GM11168 (cell line): ENCODE measurements at regions not wholly inside any gene's neighbourhood (a gene's known extent, or its start where the extent isn't known, plus 50 kb on each side); places are given as distances from the start of the nearest gene placed in this dataset.
"Not testable (repeated sequence)": the region's sequence is repeated elsewhere in the genome, so short reads cannot be mapped to it uniquely, and the experiment has no call there.

Experiments used
- in situ Hi-C: fragments of 300-500 bp; cut with MboI; formaldehyde crosslinking; loops from one replicate; pipeline ENCODE4 v1.12.0; 2022; ENCODE audit warnings: low sequenced_read_pairs; ENCODE audit not compliant: unreplicated experiment

DNA sequence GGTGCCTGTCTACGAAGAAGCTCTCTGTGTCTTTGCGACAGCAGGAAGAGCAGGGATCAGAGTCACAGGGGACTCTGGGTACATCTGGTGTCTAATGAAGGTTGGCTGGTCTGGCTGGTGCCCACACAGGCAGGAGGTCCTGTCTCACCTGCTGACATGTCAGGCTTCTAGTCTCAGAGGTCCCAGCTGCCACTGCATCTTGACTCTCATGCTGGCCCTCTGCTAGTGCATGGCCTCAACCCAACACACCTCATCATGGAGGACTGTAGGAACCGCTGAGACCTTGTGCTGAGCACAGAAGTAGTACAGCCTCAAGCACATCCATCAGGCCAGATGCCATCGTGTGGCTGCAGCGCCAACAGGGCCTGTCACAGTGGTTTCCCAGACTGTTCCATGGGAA is 206.1 kb upstream of the NR2F2 start:
- in situ Hi-C loops: no loop called here

DNA sequence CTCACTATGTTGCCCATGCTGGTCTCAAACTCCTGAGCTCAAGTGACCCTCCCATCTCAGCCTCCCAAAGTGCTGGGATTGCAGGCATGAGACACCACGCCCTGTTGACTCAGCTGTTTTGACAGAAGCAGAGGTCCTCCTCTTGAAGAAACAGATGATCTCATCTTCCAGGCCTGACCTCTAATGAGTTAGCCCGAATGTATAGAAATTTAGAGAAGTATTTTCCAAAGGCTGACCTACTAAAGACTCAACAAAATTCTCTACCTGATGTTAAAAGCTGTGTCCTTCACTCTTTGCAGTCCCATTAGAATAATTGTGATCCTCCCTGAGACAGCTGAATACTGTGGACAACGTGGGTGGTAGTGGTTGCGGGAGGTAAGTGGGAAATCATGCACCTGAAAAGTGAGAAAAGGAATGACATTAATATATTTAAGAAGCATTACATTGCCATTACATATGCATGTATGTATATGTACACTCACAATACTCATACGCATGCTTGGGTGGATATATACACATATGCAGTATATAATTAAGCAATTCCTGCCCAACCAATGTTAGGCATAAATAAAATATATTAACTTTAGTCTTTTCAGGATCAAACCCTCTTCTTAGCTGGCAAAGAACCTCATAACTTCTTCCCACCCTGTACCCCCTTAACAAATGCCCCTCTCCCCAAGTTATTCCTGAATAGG is 204.6 kb upstream of the NR2F2 start:
- in situ Hi-C loops: no loop called here

DNA sequence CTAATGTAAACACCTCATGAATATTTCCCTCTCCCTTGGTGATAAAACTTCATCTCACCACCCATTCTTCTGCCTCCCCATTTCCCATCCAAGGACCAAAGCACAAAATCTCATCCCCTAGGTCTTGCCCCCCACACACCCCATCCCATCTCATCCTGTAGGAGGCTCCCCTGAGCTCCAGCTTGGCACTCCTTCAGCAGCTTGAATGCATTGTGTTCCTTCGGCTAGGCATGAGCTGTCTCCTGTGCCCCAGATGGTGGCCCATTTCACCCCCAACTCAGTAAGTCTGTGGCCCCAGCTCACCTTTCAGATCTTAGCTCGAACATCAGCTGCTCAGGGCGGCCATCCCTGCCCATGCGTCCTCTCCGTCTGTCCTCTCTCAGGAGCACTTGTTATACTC is 203.6 kb upstream of the NR2F2 start:
- in situ Hi-C loops: no loop called here

GRCh38 chr15:96130734-96131133 is 199.8 kb upstream of the NR2F2 start:
- in situ Hi-C loops: no loop called here

- in situ Hi-C loops: no loop called here
Measured at GRCh38 chr15:96132126-96132525, 198.4 kb upstream of the NR2F2 start.

- in situ Hi-C loops: no loop called here
Measured at GRCh38 chr15:96135166-96136093, 195.1 kb upstream of the NR2F2 start.

DNA sequence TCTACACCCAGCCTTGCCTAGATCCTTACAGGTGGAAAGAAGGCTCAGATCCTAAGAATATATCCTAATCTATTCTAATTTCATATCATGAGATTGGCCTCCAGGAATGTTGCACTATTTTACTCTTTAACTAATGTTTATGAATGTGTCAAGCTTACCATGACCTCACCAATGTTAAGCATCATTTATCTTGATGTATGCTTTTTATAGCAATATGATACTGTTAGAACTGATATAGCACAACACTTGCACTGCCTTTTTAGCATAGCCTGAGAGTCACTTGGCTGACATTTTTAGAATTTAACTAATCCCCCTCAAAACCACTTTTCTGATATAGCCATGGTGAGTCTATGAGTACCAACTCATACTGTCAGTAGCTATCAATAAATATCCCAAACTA is 191.5 kb upstream of the NR2F2 start:
- in situ Hi-C loops: no loop called here

DNA sequence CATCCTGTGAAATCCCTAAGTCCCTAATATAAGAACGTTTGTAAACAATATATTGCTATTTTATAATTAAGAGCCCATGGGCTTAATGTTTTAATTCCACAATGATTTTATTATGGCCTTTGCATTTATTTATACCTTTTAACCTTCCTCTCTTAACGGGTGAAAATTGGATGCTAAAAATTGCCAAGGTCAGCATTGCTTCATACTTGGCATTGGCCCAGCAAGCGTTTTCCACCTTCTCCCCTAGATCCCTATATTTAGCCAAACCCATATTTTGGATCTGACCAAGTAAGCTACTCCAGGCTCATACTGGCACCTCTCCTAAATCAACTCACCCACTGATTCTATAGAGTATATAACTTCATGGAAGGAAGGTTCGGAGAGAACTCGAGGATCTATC is 188.0 kb upstream of the NR2F2 start:
- in situ Hi-C loops: no loop called here

- in situ Hi-C loops: no loop called here
Measured at GRCh38 chr15:96144734-96145133, 185.8 kb upstream of the NR2F2 start.

DNA sequence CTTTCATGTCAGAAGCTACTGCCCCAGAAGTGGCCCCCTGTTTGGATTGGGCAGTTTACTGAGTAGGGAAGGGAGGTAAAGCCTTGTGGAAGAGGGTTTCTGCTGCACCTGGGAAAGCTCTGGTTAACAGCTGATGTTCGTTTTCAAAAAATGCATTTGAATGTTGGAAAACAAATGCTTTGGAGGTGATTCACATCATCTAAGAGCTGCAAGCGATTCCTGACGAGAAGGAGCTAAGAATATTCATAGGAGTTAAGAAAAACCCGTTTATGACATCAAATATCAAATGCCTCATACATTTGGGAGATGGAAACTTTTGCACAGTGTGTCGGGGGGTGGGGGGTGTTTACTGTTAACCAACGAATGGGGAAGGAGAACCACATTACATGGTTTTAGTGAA is 183.8 kb upstream of the NR2F2 start:
- in situ Hi-C loops: no loop called here

GRCh38 chr15:96147267-96147666 is 183.2 kb upstream of the NR2F2 start:
- in situ Hi-C loops: no loop called here

- in situ Hi-C loops: no loop called here
Measured at GRCh38 chr15:96150254-96150653, 180.2 kb upstream of the NR2F2 start.

GRCh38 chr15:96151749-96152148 is 178.8 kb upstream of the NR2F2 start:
- in situ Hi-C loops: not testable (repeated sequence)

- in situ Hi-C loops: no loop called here
Measured at GRCh38 chr15:96153929-96154328, 176.6 kb upstream of the NR2F2 start.

DNA sequence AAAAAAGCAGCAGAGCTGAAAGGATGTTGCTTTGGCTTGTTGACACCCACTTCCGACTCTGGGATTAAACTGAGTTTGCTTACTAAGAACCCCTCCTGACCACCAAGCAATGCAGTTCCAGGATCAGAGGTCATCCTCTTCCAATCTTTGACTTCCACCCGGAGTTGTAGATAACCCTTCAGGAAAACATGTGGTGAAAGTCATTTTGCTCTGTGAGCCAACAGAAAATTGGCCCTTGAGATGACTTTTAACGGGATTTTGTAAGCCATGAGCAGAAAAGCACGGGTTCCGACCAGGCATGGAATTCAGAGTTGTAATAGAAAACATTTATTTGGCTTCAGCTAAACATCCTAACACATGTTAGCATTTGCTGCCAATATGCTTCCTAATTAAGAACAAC is 171.6 kb upstream of the NR2F2 start:
- in situ Hi-C loops: no loop called here

DNA sequence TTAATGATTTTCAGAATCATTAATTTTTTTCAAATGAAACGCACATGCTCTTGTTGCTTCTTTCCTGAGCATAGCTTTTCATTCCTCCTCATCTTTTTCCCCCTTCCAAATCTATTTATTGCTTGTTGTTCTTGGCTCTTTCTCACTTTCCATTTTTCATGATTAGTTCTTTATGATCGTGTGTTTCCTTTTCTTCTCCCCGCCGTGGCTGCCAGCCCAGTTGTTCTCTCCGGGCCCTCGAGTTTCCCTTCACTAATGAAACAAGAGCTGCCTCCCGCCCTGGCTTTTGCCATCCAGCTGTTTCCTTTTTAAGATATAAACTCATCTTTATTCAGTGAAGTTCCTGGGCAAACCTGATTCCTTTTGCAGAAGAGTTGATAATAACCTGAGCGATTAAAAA is 170.2 kb upstream of the NR2F2 start:
- in situ Hi-C loops: no loop called here

DNA sequence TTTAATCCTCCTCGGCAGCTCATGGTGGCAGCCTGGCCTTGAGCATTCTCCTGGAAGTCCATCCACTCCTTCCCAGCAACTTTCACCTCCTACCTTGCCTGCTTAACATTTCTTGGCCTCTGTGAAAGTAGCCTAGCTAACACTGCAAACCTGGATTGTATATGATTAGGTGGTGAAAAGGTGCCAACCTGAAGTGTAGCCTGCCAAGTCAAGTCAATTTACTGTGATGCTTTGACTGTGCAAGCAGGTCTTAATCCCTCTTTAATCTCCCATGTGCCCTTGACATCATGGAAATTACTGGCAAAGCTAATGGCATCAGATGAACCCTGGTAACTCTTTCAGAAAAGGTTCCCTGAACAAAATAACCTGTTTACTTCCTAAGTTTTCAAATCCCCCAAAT is 169.7 kb upstream of the NR2F2 start:
- in situ Hi-C loops: no loop called here

GRCh38 chr15:96162322-96162721 is 168.2 kb upstream of the NR2F2 start:
- in situ Hi-C loops: no loop called here

DNA sequence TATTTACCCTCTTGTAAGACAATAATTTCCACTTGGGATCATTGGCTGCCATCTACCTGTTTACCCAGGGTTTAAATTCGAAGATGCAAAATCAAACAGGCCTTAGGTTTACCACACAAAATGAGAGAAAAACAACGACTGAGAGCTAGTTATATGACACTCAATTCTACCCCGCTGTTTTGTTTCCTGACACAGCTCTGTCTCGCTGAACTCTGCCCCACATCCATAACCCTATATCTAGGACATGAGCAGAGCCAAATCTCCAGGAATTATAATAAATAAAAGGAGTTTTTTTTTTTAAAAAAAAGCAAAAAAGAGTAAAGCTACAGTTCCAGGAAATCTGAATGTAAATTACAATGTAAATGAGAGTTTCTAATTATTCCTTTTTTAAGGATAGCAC is 165.4 kb upstream of the NR2F2 start:
- in situ Hi-C loops: no loop called here

GRCh38 chr15:96165775-96166174 is 164.7 kb upstream of the NR2F2 start:
- in situ Hi-C loops: no loop called here
